ENCODE measurements at regions not wholly inside any gene's neighbourhood (a gene's known extent, or its start where the extent isn't known, plus 50 kb on each side); places are given as distances from the start of the nearest gene placed in this dataset.

- TF ChIP-seq YY1 (IDR thresholded peaks at IDR 0.05; ENCODE audit: low read depth, low read length) = no peak
- TF ChIP-seq EZH2 (IDR thresholded peaks at IDR 0.05; ENCODE audit: low read depth, low read length, severe bottlenecking) = no peak
- TF ChIP-seq POLR2A (IDR thresholded peaks at IDR 0.05; ENCODE audit: control extremely low read depth in 1 of 2, low read depth in 2 of 2, low read length in 2 of 2) = no peak
- TF ChIP-seq TEAD4 (IDR thresholded peaks at IDR 0.05; ENCODE audit: low read depth, low read length) = no peak
- no peak for TF ChIP-seq ASH2L (IDR thresholded peaks at IDR 0.05; ENCODE audit: low read length)
Observed at GRCh38 chr16:65306300-65306699, 184.4 kb upstream of the CDH11 start (continued).

All from H1 (cell line).